ENCODE measurements at regions not wholly inside any gene's neighbourhood (a gene's known extent, or its start where the extent isn't known, plus 50 kb on each side); places are given as distances from the start of the nearest gene placed in this dataset.

DNA sequence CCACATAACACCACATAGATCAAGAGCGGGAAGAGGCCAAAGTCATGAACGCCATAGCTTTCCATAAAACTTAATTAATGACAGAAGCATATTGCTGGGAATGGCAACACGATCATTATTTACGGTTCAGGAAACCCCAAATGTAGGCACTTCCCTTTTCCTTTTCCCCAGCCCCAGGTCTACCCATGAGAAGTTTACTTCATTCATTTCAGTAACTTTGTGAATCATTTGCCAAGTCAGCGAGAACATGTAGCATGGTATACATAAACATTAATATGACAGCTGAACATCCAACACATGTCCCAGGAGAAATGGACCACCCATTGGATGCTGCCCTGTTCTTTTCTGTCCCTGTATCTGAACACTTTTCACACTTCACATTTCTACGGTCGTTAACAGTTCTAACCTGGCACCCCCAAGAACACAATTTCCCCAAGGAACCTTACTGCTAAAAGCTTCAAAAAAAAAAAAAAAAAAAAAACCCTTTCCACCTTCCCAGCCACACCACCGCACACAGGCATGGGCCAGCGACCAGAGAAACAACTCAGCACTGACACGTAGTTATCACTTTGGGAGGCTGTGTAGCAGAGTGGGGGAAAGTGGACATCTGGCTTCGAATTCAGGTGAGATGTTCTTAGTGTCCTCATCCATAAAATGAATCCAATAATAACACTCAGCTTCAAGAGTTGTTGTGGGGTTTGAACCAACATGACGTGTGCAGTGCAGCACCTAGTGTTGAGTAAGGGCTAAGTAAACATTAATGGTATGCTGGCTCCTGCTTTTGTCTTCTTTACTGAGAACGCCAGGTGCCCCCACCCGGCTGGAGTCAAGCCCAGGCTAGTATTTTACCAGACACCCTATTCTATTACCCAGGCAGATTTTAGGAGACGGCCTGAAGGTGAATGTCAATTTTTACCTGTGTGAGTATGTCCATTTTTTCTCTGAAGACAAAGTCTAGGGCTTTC lies 371.5 kb downstream of the LNPK start:
- Histone ChIP-seq H3K4me3 (ENCODE audit: low read depth, low read length, poor library complexity, severe bottlenecking) (no peak overlapping the region), H3K9me2 (ENCODE audit: low read depth, low read length) (no peaks in the 10 kb centered on the region), H4K20me1 (ENCODE audit: insufficient read depth, low read length) (no peaks in the 10 kb centered on the region), H3K27me3 (ENCODE audit: insufficient read depth, low read length) (no peaks in the 10 kb centered on the region), H3F3A (ENCODE audit: insufficient read depth, low read length) (no peaks in the 10 kb centered on the region), H3K4me1 (ENCODE audit: insufficient read depth, low read length, severe bottlenecking) (no peaks in the 10 kb centered on the region), H3K27ac (ENCODE audit: low read depth, low read length, poor library complexity, severe bottlenecking) (no peak overlapping the region), H3K9me3 (ENCODE audit: low read length) (no peaks in the 10 kb centered on the region), H3K9ac (ENCODE audit: low read length) (no peak overlapping the region), H3K4me2 (ENCODE audit: low read length) (no peak overlapping the region), H2AFZ (ENCODE audit: low read length) (no peak overlapping the region), H3K79me2 (ENCODE audit: insufficient read depth, low read length) (no peaks in the 10 kb centered on the region), H3K36me3 (ENCODE audit: insufficient read depth, low read length) (no peaks in the 10 kb centered on the region)
- TF ChIP-seq EZH2 (IDR thresholded peaks at IDR 0.05; ENCODE audit: borderline replicate concordance, low read length), result no peak
- TF ChIP-seq, protein P1, sequence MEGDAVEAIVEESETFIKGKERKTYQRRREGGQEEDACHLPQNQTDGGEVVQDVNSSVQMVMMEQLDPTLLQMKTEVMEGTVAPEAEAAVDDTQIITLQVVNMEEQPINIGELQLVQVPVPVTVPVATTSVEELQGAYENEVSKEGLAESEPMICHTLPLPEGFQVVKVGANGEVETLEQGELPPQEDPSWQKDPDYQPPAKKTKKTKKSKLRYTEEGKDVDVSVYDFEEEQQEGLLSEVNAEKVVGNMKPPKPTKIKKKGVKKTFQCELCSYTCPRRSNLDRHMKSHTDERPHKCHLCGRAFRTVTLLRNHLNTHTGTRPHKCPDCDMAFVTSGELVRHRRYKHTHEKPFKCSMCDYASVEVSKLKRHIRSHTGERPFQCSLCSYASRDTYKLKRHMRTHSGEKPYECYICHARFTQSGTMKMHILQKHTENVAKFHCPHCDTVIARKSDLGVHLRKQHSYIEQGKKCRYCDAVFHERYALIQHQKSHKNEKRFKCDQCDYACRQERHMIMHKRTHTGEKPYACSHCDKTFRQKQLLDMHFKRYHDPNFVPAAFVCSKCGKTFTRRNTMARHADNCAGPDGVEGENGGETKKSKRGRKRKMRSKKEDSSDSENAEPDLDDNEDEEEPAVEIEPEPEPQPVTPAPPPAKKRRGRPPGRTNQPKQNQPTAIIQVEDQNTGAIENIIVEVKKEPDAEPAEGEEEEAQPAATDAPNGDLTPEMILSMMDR (IDR thresholded peaks at IDR 0.05; ENCODE audit: low read length), result 0 out of 2 replicates have a peak, but pooled peaks have one; percentile 4

DNA sequence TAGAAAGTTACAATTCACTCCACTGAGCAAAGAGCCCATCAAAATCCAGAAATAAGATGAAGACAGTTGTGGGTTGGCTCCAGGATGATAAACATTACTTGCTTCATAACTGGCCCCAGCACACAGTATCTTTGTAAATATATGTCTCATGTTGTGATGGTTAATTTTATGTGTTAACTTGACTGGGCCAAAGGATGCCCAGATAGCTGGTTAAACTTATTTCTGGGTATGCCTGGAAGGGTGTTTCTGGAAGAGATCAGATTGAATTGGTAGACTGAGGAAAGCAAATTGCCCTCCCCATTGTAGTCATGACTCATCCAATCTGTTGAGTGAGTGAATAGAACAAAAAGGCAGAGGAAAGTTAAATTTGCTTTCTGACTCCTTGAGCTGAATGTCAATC lies 373.8 kb downstream of the LNPK start:
- Histone ChIP-seq H3F3A (ENCODE audit: insufficient read depth, low read length) (no peaks in the 10 kb centered on the region), H2AFZ (ENCODE audit: low read length) (no peak overlapping the region), H3K9ac (ENCODE audit: low read length) (no peak overlapping the region), H3K27ac (ENCODE audit: low read depth, low read length, poor library complexity, severe bottlenecking) (no peak overlapping the region), H3K27me3 (ENCODE audit: insufficient read depth, low read length) (no peaks in the 10 kb centered on the region), H3K4me1 (ENCODE audit: insufficient read depth, low read length, severe bottlenecking) (no peaks in the 10 kb centered on the region), H3K4me3 (ENCODE audit: low read depth, low read length, poor library complexity, severe bottlenecking) (no peak overlapping the region), H3K9me3 (ENCODE audit: low read length) (no peaks in the 10 kb centered on the region), H4K20me1 (ENCODE audit: insufficient read depth, low read length) (no peaks in the 10 kb centered on the region), H3K4me2 (ENCODE audit: low read length) (no peak overlapping the region), H3K79me2 (ENCODE audit: insufficient read depth, low read length) (no peaks in the 10 kb centered on the region), H3K36me3 (ENCODE audit: insufficient read depth, low read length) (no peaks in the 10 kb centered on the region), H3K9me2 (ENCODE audit: low read depth, low read length) (no peaks in the 10 kb centered on the region)
- TF ChIP-seq, protein P1 (IDR thresholded peaks at IDR 0.05; ENCODE audit: low read length), result no peak
- TF ChIP-seq EZH2 (IDR thresholded peaks at IDR 0.05; ENCODE audit: borderline replicate concordance, low read length), result no peak

DNA sequence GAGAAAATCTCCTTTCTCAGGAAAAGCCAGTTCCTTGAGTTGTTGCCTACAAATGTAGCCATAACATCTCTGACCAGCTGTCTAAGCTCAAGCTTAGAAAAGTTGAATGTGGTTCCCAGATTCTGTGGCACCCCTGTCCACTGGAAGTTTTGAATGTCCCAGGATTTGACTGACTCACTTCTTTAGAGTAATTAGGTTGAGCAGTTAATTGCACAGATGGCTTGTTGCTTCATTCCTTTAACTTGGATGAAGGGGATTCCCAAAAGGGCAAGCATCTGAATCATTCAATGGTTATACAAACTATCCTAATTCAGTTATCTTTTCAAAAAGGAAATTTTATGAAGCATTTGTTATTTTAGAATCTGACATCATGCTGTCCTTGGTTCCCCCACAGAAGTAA lies 374.7 kb downstream of the LNPK start:
- Histone ChIP-seq H3F3A (ENCODE audit: insufficient read depth, low read length) (no peaks in the 10 kb centered on the region), H3K4me3 (ENCODE audit: low read depth, low read length, poor library complexity, severe bottlenecking) (no peak overlapping the region), H4K20me1 (ENCODE audit: insufficient read depth, low read length) (no peaks in the 10 kb centered on the region), H3K4me1 (ENCODE audit: insufficient read depth, low read length, severe bottlenecking) (no peaks in the 10 kb centered on the region), H3K79me2 (ENCODE audit: insufficient read depth, low read length) (no peaks in the 10 kb centered on the region), H3K9ac (ENCODE audit: low read length) (no peak overlapping the region), H3K27me3 (ENCODE audit: insufficient read depth, low read length) (no peaks in the 10 kb centered on the region), H3K9me3 (ENCODE audit: low read length) (no peaks in the 10 kb centered on the region), H3K4me2 (ENCODE audit: low read length) (no peak overlapping the region), H2AFZ (ENCODE audit: low read length) (no peak overlapping the region), H3K36me3 (ENCODE audit: insufficient read depth, low read length) (no peaks in the 10 kb centered on the region), H3K9me2 (ENCODE audit: low read depth, low read length) (no peaks in the 10 kb centered on the region), H3K27ac (ENCODE audit: low read depth, low read length, poor library complexity, severe bottlenecking) (no peak overlapping the region)
- no peak for TF ChIP-seq EZH2 (IDR thresholded peaks at IDR 0.05; ENCODE audit: borderline replicate concordance, low read length)
- TF ChIP-seq, protein P1 (IDR thresholded peaks at IDR 0.05; ENCODE audit: low read length), result no peak
